NCI-H128 (cell line): ENCODE measurements at regions not wholly inside any gene's neighbourhood (a gene's known extent, or its start where the extent isn't known, plus 50 kb on each side); places are given as distances from the start of the nearest gene placed in this dataset.

Experiments
- DNase-seq: peaks from one replicate; lab custom pipeline; 2025; ENCODE audit not compliant: unreplicated experiment; lab: John Stamatoyannopoulos, UW

- no peak for DNase-seq
Measured at GRCh38 chr1:79448426-79448825, 441.9 kb upstream of the ADGRL4 start.

GRCh38 chr1:79441238-79441637, 434.7 kb upstream of the ADGRL4 start:
- DNase-seq = no peak

GRCh38 chr1:79437540-79437939, 431.0 kb upstream of the ADGRL4 start:
- no peak for DNase-seq

- no peak for DNase-seq
Measured at GRCh38 chr1:79431340-79431739, 424.8 kb upstream of the ADGRL4 start.

- no peak for DNase-seq
Measured at GRCh38 chr1:79430437-79430836, 423.9 kb upstream of the ADGRL4 start.

- no peak for DNase-seq
Measured at GRCh38 chr1:79422726-79423125, 416.2 kb upstream of the ADGRL4 start.

GRCh38 chr1:79398501-79398900, 392.0 kb upstream of the ADGRL4 start:
- no peak for DNase-seq

GRCh38 chr1:79396901-79397300, 390.4 kb upstream of the ADGRL4 start:
- no peak for DNase-seq

GRCh38 chr1:79388694-79389361, 382.3 kb upstream of the ADGRL4 start:
- DNase-seq = no peak

- DNase-seq = no peak
Measured at GRCh38 chr1:79386730-79387129, 380.2 kb upstream of the ADGRL4 start.

GRCh38 chr1:79380078-79380477, 373.5 kb upstream of the ADGRL4 start:
- DNase-seq = no peak

- no peak for DNase-seq
Measured at GRCh38 chr1:79376106-79376505, 369.6 kb upstream of the ADGRL4 start.

GRCh38 chr1:79375352-79375751, 368.8 kb upstream of the ADGRL4 start:
- DNase-seq = no peak

- DNase-seq = no peak
Measured at GRCh38 chr1:79374397-79374796, 367.9 kb upstream of the ADGRL4 start.

GRCh38 chr1:79373481-79374125, 367.1 kb upstream of the ADGRL4 start:
- DNase-seq = no peak

- DNase-seq = no peak
Measured at GRCh38 chr1:79371802-79372201, 365.3 kb upstream of the ADGRL4 start.

GRCh38 chr1:79369091-79369490, 362.6 kb upstream of the ADGRL4 start:
- no peak for DNase-seq

GRCh38 chr1:79364896-79365295, 358.4 kb upstream of the ADGRL4 start:
- DNase-seq = no peak

- DNase-seq = no peak
Measured at GRCh38 chr1:79363430-79363829, 356.9 kb upstream of the ADGRL4 start.

GRCh38 chr1:79362470-79362869, 355.9 kb upstream of the ADGRL4 start:
- no peak for DNase-seq

- no peak for DNase-seq
Measured at GRCh38 chr1:79355090-79355489, 348.6 kb upstream of the ADGRL4 start.

- DNase-seq = no peak
Measured at GRCh38 chr1:79353224-79353623, 346.7 kb upstream of the ADGRL4 start.

GRCh38 chr1:79326875-79327274, 320.3 kb upstream of the ADGRL4 start:
- no peak for DNase-seq
